Stimulated activated CD4-positive, alpha-beta T cell treated with anti-CD3 and anti-CD28 coated beads, Interleukin-1b, Interleukin-23, amount 100 ng/mL, for 1 hour (primary cell): ENCODE measurements at regions not wholly inside any gene's neighbourhood (a gene's known extent, or its start where the extent isn't known, plus 50 kb on each side); places are given as distances from the start of the nearest gene placed in this dataset.

Experiments used
- DNase-seq, 2 donors: peaks; one replicate each; pipeline ENCODE4 v3.0.0-alpha.2; 2020; ENCODE audit warnings: low read depth in 2 of 2

- DNase-seq = no peak
Observed at GRCh38 chr6:155949256-155949655, 493.6 kb upstream of the NOX3 start.

- no peak for DNase-seq
Observed at GRCh38 chr6:155946860-155947259, 491.2 kb upstream of the NOX3 start.

GRCh38 chr6:155943635-155944034, 488.0 kb upstream of the NOX3 start:
- no peak for DNase-seq

GRCh38 chr6:155939253-155939652, 483.6 kb upstream of the NOX3 start:
- DNase-seq = no peak

- no peak for DNase-seq
Observed at GRCh38 chr6:155936551-155936950, 480.9 kb upstream of the NOX3 start.

- no peak for DNase-seq
Observed at GRCh38 chr6:155936127-155936526, 480.5 kb upstream of the NOX3 start.

GRCh38 chr6:155916846-155917624, 461.4 kb upstream of the NOX3 start:
- no peak for DNase-seq

- no peak for DNase-seq
Observed at GRCh38 chr6:155915651-155916050, 460.0 kb upstream of the NOX3 start.

- no peak for DNase-seq
Observed at GRCh38 chr6:155913816-155914215, 458.2 kb upstream of the NOX3 start.

- DNase-seq = no peak
Observed at GRCh38 chr6:155909710-155910109, 454.1 kb upstream of the NOX3 start.

- no peak for DNase-seq
Observed at GRCh38 chr6:155895641-155896040, 440.0 kb upstream of the NOX3 start.

GRCh38 chr6:155894758-155895157, 439.1 kb upstream of the NOX3 start:
- DNase-seq = no peak

- no peak for DNase-seq
Observed at GRCh38 chr6:155894262-155894661, 438.6 kb upstream of the NOX3 start.

GRCh38 chr6:155890409-155890808, 434.8 kb upstream of the NOX3 start:
- no peak for DNase-seq

GRCh38 chr6:155889410-155889809, 433.8 kb upstream of the NOX3 start:
- no peak for DNase-seq

GRCh38 chr6:155887421-155887820, 431.8 kb upstream of the NOX3 start:
- no peak for DNase-seq

- DNase-seq = no peak
Observed at GRCh38 chr6:155883741-155884140, 428.1 kb upstream of the NOX3 start.

- DNase-seq = no peak
Observed at GRCh38 chr6:155883334-155883731, 427.7 kb upstream of the NOX3 start.

- no peak for DNase-seq
Observed at GRCh38 chr6:155882527-155883333, 427.1 kb upstream of the NOX3 start.

- DNase-seq = no peak
Observed at GRCh38 chr6:155881826-155882526, 426.3 kb upstream of the NOX3 start.

- DNase-seq = no peak
Observed at GRCh38 chr6:155880900-155881299, 425.3 kb upstream of the NOX3 start.

- no peak for DNase-seq
Observed at GRCh38 chr6:155872961-155873360, 417.3 kb upstream of the NOX3 start.

- no peak for DNase-seq
Observed at GRCh38 chr6:155867682-155868081, 412.0 kb upstream of the NOX3 start.
